Neural progenitor cell (in vitro differentiated cells): ENCODE measurements at regions not wholly inside any gene's neighbourhood (a gene's known extent, or its start where the extent isn't known, plus 50 kb on each side); places are given as distances from the start of the nearest gene placed in this dataset.

Source experiments
- EZH2 ChIP-seq: fragments of 200-600 bp; sonication (generic); IDR thresholded peaks from 2 replicates; pipeline ENCODE4 v1.6.1; 2017; ENCODE audit warnings: antibody characterized with exemption, mild to moderate bottlenecking, moderate library complexity
- EZH2phosphoT487 ChIP-seq: fragments of 200-600 bp; sonication (generic); IDR thresholded peaks from 2 replicates; pipeline ENCODE4 v1.6.1; 2017; ENCODE audit warnings: antibody characterized with exemption
- TF ChIP-seq, protein P1 (sequence below): fragments of 200-600 bp; sonication (generic); IDR thresholded peaks from 2 replicates; pipeline ENCODE4 v1.5.1; 2017; ENCODE audit warnings: antibody characterized with exemption, mild to moderate bottlenecking

- TF ChIP-seq, protein P1, sequence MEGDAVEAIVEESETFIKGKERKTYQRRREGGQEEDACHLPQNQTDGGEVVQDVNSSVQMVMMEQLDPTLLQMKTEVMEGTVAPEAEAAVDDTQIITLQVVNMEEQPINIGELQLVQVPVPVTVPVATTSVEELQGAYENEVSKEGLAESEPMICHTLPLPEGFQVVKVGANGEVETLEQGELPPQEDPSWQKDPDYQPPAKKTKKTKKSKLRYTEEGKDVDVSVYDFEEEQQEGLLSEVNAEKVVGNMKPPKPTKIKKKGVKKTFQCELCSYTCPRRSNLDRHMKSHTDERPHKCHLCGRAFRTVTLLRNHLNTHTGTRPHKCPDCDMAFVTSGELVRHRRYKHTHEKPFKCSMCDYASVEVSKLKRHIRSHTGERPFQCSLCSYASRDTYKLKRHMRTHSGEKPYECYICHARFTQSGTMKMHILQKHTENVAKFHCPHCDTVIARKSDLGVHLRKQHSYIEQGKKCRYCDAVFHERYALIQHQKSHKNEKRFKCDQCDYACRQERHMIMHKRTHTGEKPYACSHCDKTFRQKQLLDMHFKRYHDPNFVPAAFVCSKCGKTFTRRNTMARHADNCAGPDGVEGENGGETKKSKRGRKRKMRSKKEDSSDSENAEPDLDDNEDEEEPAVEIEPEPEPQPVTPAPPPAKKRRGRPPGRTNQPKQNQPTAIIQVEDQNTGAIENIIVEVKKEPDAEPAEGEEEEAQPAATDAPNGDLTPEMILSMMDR, result no peak
- TF ChIP-seq EZH2, result no peak
- TF ChIP-seq EZH2phosphoT487, result no peak
Observed at GRCh38 chrX:68945081-68945602, 116.3 kb downstream of the EFNB1 start.
